D721Med (cell line): ENCODE measurements at regions not wholly inside any gene's neighbourhood (a gene's known extent, or its start where the extent isn't known, plus 50 kb on each side); places are given as distances from the start of the nearest gene placed in this dataset.

Experiments
- DNase-seq: peaks from one replicate; pipeline ENCODE4 v3.0.0; 2011; ENCODE audit warnings: low spot score; ENCODE audit not compliant: insufficient read length
- FAIRE-seq: peaks from 2 replicates; lab custom pipeline; 2011; peaks lifted over from hg19 to GRCh38; lab: Jason Lieb, UNC
- TF ChIP-seq, protein P1 (sequence below): IDR thresholded peaks from 2 replicates; pipeline ENCODE4 v1.5.1; 2012; ENCODE audit warnings: mild to moderate bottlenecking, control low read depth; ENCODE audit not compliant: insufficient read depth; ENCODE audit errors: missing control alignments

GRCh38 chr20:12698817-12699216, 310.0 kb upstream of the SPTLC3 start:
- TF ChIP-seq, protein P1, sequence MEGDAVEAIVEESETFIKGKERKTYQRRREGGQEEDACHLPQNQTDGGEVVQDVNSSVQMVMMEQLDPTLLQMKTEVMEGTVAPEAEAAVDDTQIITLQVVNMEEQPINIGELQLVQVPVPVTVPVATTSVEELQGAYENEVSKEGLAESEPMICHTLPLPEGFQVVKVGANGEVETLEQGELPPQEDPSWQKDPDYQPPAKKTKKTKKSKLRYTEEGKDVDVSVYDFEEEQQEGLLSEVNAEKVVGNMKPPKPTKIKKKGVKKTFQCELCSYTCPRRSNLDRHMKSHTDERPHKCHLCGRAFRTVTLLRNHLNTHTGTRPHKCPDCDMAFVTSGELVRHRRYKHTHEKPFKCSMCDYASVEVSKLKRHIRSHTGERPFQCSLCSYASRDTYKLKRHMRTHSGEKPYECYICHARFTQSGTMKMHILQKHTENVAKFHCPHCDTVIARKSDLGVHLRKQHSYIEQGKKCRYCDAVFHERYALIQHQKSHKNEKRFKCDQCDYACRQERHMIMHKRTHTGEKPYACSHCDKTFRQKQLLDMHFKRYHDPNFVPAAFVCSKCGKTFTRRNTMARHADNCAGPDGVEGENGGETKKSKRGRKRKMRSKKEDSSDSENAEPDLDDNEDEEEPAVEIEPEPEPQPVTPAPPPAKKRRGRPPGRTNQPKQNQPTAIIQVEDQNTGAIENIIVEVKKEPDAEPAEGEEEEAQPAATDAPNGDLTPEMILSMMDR: no peak
- no peak for DNase-seq
- no peak for FAIRE-seq

GRCh38 chr20:12699374-12700228, 309.2 kb upstream of the SPTLC3 start:
- DNase-seq (no peak), FAIRE-seq (no peak)
- TF ChIP-seq, protein P1: no peak

DNA sequence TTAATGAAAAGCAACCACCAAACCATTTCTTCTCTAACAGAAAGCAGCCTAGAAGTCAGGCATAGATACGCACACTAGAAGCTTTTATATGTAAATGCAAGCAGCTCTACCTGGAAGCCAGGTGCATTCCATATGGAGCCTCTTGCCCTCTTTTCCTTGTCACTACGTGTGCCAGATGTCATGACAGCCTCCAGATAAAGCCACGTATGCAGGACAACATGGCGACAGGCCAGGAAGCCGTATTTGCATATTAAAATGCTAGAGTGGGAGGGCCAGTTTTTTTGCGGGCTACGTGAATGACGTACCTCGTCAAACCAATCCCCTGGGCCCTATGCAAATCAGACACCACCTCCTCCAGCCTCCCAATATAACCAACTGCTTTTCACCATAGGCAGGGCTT, 308.1 kb upstream of the SPTLC3 start:
- no peak for FAIRE-seq
- no peak for DNase-seq
- TF ChIP-seq, protein P1: no peak

GRCh38 chr20:12702312-12702711, 306.5 kb upstream of the SPTLC3 start:
- FAIRE-seq: no peak
- TF ChIP-seq, protein P1: no peak

GRCh38 chr20:12715371-12715770, 293.4 kb upstream of the SPTLC3 start:
- TF ChIP-seq, protein P1: no peak
- DNase-seq: no peak
- FAIRE-seq: no peak

More at GRCh38 chr20:12702312-12702711, 306.5 kb upstream of the SPTLC3 start:
- DNase-seq: no peak

GRCh38 chr20:12715991-12716680, 292.6 kb upstream of the SPTLC3 start:
- no peak for DNase-seq
- FAIRE-seq: no peak
- TF ChIP-seq, protein P1: no peak
